T-helper 1 cell treated with Interleukin-12 subunit alpha and Interleukin-12 subunit beta and Interleukin-4 antibody, amounts not matched to agents 30 μg/mL and 1 μg/mL, for 36 hours (primary cell): ENCODE measurements at regions not wholly inside any gene's neighbourhood (a gene's known extent, or its start where the extent isn't known, plus 50 kb on each side); places are given as distances from the start of the nearest gene placed in this dataset.
"Not testable (repeated sequence)": the region's sequence is repeated elsewhere in the genome, so short reads cannot be mapped to it uniquely, and the experiment has no call there.

Experiments used
- H3K27ac Mint-ChIP-seq: one replicate; pipeline ENCODE4 v1.8.0; 2021; ENCODE audit warnings: mild to moderate bottlenecking, mixed read lengths
- H3K27me3 Mint-ChIP-seq: one replicate; pipeline ENCODE4 v1.8.0; 2021; ENCODE audit warnings: low read depth, mixed read lengths
- H3K36me3 Mint-ChIP-seq: one replicate; pipeline ENCODE4 v1.8.0; 2021; ENCODE audit warnings: low read depth, mixed read lengths
- H3K4me1 Mint-ChIP-seq: one replicate; pipeline ENCODE4 v1.8.0; 2021; ENCODE audit warnings: low read depth, mixed read lengths
- H3K4me3 Mint-ChIP-seq: one replicate; pipeline ENCODE4 v1.8.0; 2021; ENCODE audit warnings: mild to moderate bottlenecking, moderate library complexity, mixed read lengths
- H3K9me3 Mint-ChIP-seq: one replicate; pipeline ENCODE4 v1.8.0; 2021; ENCODE audit warnings: mixed read lengths

GRCh38 chr9:27792971-27793689, 219.8 kb upstream of the C9orf72 start:
- no peaks in the 10 kb centered on the region for H3K4me1 Mint-ChIP-seq

GRCh38 chr9:27799326-27799725, 226.0 kb upstream of the C9orf72 start:
- no peak overlapping the region for H3K4me3 Mint-ChIP-seq
- H3K4me1 Mint-ChIP-seq: no peaks in the 10 kb centered on the region
- no peaks in the 10 kb centered on the region for H3K36me3 Mint-ChIP-seq
- H3K27me3 Mint-ChIP-seq: no peaks in the 10 kb centered on the region
- no peak overlapping the region for H3K27ac Mint-ChIP-seq
- H3K9me3 Mint-ChIP-seq: no peaks in the 10 kb centered on the region

More at GRCh38 chr9:27792971-27793689, 219.8 kb upstream of the C9orf72 start:
- no peak overlapping the region for H3K27ac Mint-ChIP-seq
- peaks cover 19% of the 10 kb centered on the region for H3K9me3 Mint-ChIP-seq
- H3K4me3 Mint-ChIP-seq: no peak overlapping the region
- H3K36me3 Mint-ChIP-seq: no peaks in the 10 kb centered on the region
- peaks cover 8% of the 10 kb centered on the region for H3K27me3 Mint-ChIP-seq

- no peak overlapping the region for H3K27ac Mint-ChIP-seq
- H3K36me3 Mint-ChIP-seq: no peaks in the 10 kb centered on the region
- H3K4me3 Mint-ChIP-seq: no peak overlapping the region
- H3K27me3 Mint-ChIP-seq: no peaks in the 10 kb centered on the region
- no peaks in the 10 kb centered on the region for H3K9me3 Mint-ChIP-seq
- H3K4me1 Mint-ChIP-seq: no peaks in the 10 kb centered on the region
Measured at GRCh38 chr9:27800159-27800558, 226.9 kb upstream of the C9orf72 start.

GRCh38 chr9:27800692-27801370, 227.6 kb upstream of the C9orf72 start:
- H3K27me3 Mint-ChIP-seq: no peaks in the 10 kb centered on the region
- no peak overlapping the region for H3K27ac Mint-ChIP-seq

GRCh38 chr9:27801545-27801944, 228.3 kb upstream of the C9orf72 start:
- Mint-ChIP-seq H3K36me3 (no peaks in the 10 kb centered on the region), H3K27me3 (no peaks in the 10 kb centered on the region), H3K4me1 (no peaks in the 10 kb centered on the region), H3K4me3 (no peak overlapping the region), H3K9me3 (no peaks in the 10 kb centered on the region), H3K27ac (no peak overlapping the region)

More at GRCh38 chr9:27800692-27801370, 227.6 kb upstream of the C9orf72 start:
- H3K4me3 Mint-ChIP-seq: no peak overlapping the region
- no peaks in the 10 kb centered on the region for H3K9me3 Mint-ChIP-seq
- H3K4me1 Mint-ChIP-seq: no peaks in the 10 kb centered on the region
- H3K36me3 Mint-ChIP-seq: no peaks in the 10 kb centered on the region

- H3K27me3 Mint-ChIP-seq: no peaks in the 10 kb centered on the region
- H3K4me3 Mint-ChIP-seq: no peak overlapping the region
- no peak overlapping the region for H3K27ac Mint-ChIP-seq
- H3K9me3 Mint-ChIP-seq: no peaks in the 10 kb centered on the region
- no peaks in the 10 kb centered on the region for H3K36me3 Mint-ChIP-seq
- H3K4me1 Mint-ChIP-seq: no peaks in the 10 kb centered on the region
Measured at GRCh38 chr9:27802418-27802817, 229.1 kb upstream of the C9orf72 start.

GRCh38 chr9:27808864-27809263, 235.6 kb upstream of the C9orf72 start:
- Mint-ChIP-seq H3K27ac (no peak overlapping the region), H3K4me3 (no peak overlapping the region), H3K27me3 (no peaks in the 10 kb centered on the region), H3K4me1 (no peaks in the 10 kb centered on the region), H3K9me3 (no peaks in the 10 kb centered on the region), H3K36me3 (no peaks in the 10 kb centered on the region)

GRCh38 chr9:27817747-27818146, 244.5 kb upstream of the C9orf72 start:
- no peaks in the 10 kb centered on the region for H3K27me3 Mint-ChIP-seq
- H3K9me3 Mint-ChIP-seq: no peaks in the 10 kb centered on the region
- H3K36me3 Mint-ChIP-seq: no peaks in the 10 kb centered on the region
- no peaks in the 10 kb centered on the region for H3K4me1 Mint-ChIP-seq
- H3K4me3 Mint-ChIP-seq: no peak overlapping the region
- H3K27ac Mint-ChIP-seq: no peak overlapping the region

GRCh38 chr9:27818348-27818747, 245.1 kb upstream of the C9orf72 start:
- Mint-ChIP-seq H3K27ac (no peak overlapping the region), H3K4me1 (no peaks in the 10 kb centered on the region), H3K27me3 (no peaks in the 10 kb centered on the region), H3K36me3 (no peaks in the 10 kb centered on the region), H3K9me3 (no peaks in the 10 kb centered on the region), H3K4me3 (no peak overlapping the region)

- H3K27ac Mint-ChIP-seq: no peak overlapping the region
- no peaks in the 10 kb centered on the region for H3K36me3 Mint-ChIP-seq
- no peaks in the 10 kb centered on the region for H3K27me3 Mint-ChIP-seq
- no peaks in the 10 kb centered on the region for H3K9me3 Mint-ChIP-seq
- no peak overlapping the region for H3K4me3 Mint-ChIP-seq
- no peaks in the 10 kb centered on the region for H3K4me1 Mint-ChIP-seq
Measured at GRCh38 chr9:27828908-27829307, 255.6 kb upstream of the C9orf72 start.

- Mint-ChIP-seq H3K36me3 (no peaks in the 10 kb centered on the region), H3K27ac (no peak overlapping the region), H3K4me3 (no peak overlapping the region), H3K27me3 (no peaks in the 10 kb centered on the region), H3K9me3 (no peaks in the 10 kb centered on the region), H3K4me1 (no peaks in the 10 kb centered on the region)
Measured at GRCh38 chr9:27829621-27830020, 256.3 kb upstream of the C9orf72 start.

GRCh38 chr9:27832108-27832507, 258.8 kb upstream of the C9orf72 start:
- not testable (repeated sequence) for H3K27me3 Mint-ChIP-seq, H3K4me3 Mint-ChIP-seq, H3K27ac Mint-ChIP-seq

GRCh38 chr9:27835286-27835685, 262.0 kb upstream of the C9orf72 start:
- Mint-ChIP-seq H3K9me3 (no peaks in the 10 kb centered on the region), H3K4me3 (no peak overlapping the region), H3K27me3 (no peaks in the 10 kb centered on the region), H3K27ac (no peak overlapping the region), H3K36me3 (no peaks in the 10 kb centered on the region), H3K4me1 (no peaks in the 10 kb centered on the region)

More at GRCh38 chr9:27832108-27832507, 258.8 kb upstream of the C9orf72 start:
- not testable (repeated sequence) for H3K36me3 Mint-ChIP-seq, H3K4me1 Mint-ChIP-seq, H3K9me3 Mint-ChIP-seq

GRCh38 chr9:27835746-27836145, 262.5 kb upstream of the C9orf72 start:
- Mint-ChIP-seq H3K4me1 (no peaks in the 10 kb centered on the region), H3K36me3 (no peaks in the 10 kb centered on the region), H3K9me3 (no peaks in the 10 kb centered on the region), H3K27me3 (no peaks in the 10 kb centered on the region), H3K4me3 (no peak overlapping the region), H3K27ac (no peak overlapping the region)

GRCh38 chr9:27836661-27837401, 263.6 kb upstream of the C9orf72 start:
- Mint-ChIP-seq H3K36me3 (no peaks in the 10 kb centered on the region), H3K4me1 (no peaks in the 10 kb centered on the region), H3K4me3 (no peak overlapping the region), H3K9me3 (no peaks in the 10 kb centered on the region), H3K27ac (no peak overlapping the region), H3K27me3 (peaks cover 4% of the 10 kb centered on the region)
